ENCODE measurements at regions not wholly inside any gene's neighbourhood (a gene's known extent, or its start where the extent isn't known, plus 50 kb on each side); places are given as distances from the start of the nearest gene placed in this dataset.

GRCh38 chr7:125099519-125099918, 169.9 kb upstream of the POT1 start:
- no peak for DNase-seq

- DNase-seq: no peak
Measured at GRCh38 chr7:125098377-125098970, 168.8 kb upstream of the POT1 start.

GRCh38 chr7:125090596-125090995, 161.0 kb upstream of the POT1 start:
- DNase-seq: no peak

- DNase-seq: no peak
Measured at GRCh38 chr7:125089171-125089570, 159.5 kb upstream of the POT1 start.

GRCh38 chr7:125088555-125088954, 158.9 kb upstream of the POT1 start:
- no peak for DNase-seq

GRCh38 chr7:125085084-125085483, 155.5 kb upstream of the POT1 start:
- DNase-seq: no peak

GRCh38 chr7:125084196-125084595, 154.6 kb upstream of the POT1 start:
- no peak for DNase-seq

GRCh38 chr7:125074141-125074540, 144.5 kb upstream of the POT1 start:
- no peak for DNase-seq

GRCh38 chr7:125065546-125065945, 135.9 kb upstream of the POT1 start:
- no peak for DNase-seq

- no peak for DNase-seq
Measured at GRCh38 chr7:125065001-125065400, 135.4 kb upstream of the POT1 start.

- peak; percentile 31 to 78 for DNase-seq
Measured at GRCh38 chr7:125061776-125062397, 132.3 kb upstream of the POT1 start.

- peak; percentile 80 to 91 for DNase-seq
Measured at GRCh38 chr7:125061083-125061745, 131.6 kb upstream of the POT1 start.

GRCh38 chr7:125059861-125060456, 130.3 kb upstream of the POT1 start:
- DNase-seq: peak in 1 of 2 experiments; percentile 30

- peak; percentile 72 to 78 for DNase-seq
Measured at GRCh38 chr7:125057963-125058362, 128.3 kb upstream of the POT1 start.

- no peak for DNase-seq
Measured at GRCh38 chr7:125055376-125055775, 125.8 kb upstream of the POT1 start.

- DNase-seq: no peak
Measured at GRCh38 chr7:125046767-125047166, 117.1 kb upstream of the POT1 start.

- DNase-seq: peak; percentile 20 to 51
Measured at GRCh38 chr7:125033506-125033905, 103.9 kb upstream of the POT1 start.

- DNase-seq: no peak
Measured at GRCh38 chr7:125032943-125033342, 103.3 kb upstream of the POT1 start.

- DNase-seq: no peak
Measured at GRCh38 chr7:125030756-125031387, 101.2 kb upstream of the POT1 start.

GRCh38 chr7:125025620-125026019, 96.0 kb upstream of the POT1 start:
- no peak for DNase-seq

GRCh38 chr7:125020801-125021200, 91.2 kb upstream of the POT1 start:
- no peak for DNase-seq

GRCh38 chr7:125010540-125010939, 80.9 kb upstream of the POT1 start:
- no peak for DNase-seq

- DNase-seq: peak; percentile 52
Measured at GRCh38 chr7:124996778-124997177, 67.2 kb upstream of the POT1 start.
